ENCODE measurements at regions not wholly inside any gene's neighbourhood (a gene's known extent, or its start where the extent isn't known, plus 50 kb on each side); places are given as distances from the start of the nearest gene placed in this dataset.

GRCh38 chr12:97342130-97342529, 120.5 kb upstream of the RMST start:
- intact Hi-C loops (cut with micrococcal nuclease): no loop called here
- Mint-ChIP-seq H3K4me1 (no peaks in the 10 kb centered on the region), H3K4me3 (no peak overlapping the region), H3K36me3 (no peaks in the 10 kb centered on the region), H3K27ac (no peak overlapping the region), H3K27me3 (ENCODE audit: low read depth in 3 of 3) (peaks cover 1 to 3% (median 1%) of the 10 kb centered on the region in 3 donors), H3K9me3 (peaks cover 0 to 4% (median 0%) of the 10 kb centered on the region in 7 donors)
- Histone ChIP-seq H3K27ac (ENCODE audit: low read depth in 1 of 2, low read length in 2 of 2) (no peak overlapping the region), H3K36me3 (replicated peaks in 1 of 2; ENCODE audit: control insufficient read depth in 1 of 2, insufficient read depth in 2 of 2, low read length in 2 of 2) (no peaks in the 10 kb centered on the region), H3K4me2 (replicated peaks; ENCODE audit: extremely low read depth, low read length, poor library complexity, severe bottlenecking) (no peak overlapping the region), H3K79me2 (ENCODE audit: insufficient read depth, low read length) (no peaks in the 10 kb centered on the region), H3K9me3 (replicated peaks in 1 of 2; ENCODE audit: control insufficient read depth in 1 of 2, insufficient read depth in 1 of 2, low read length in 2 of 2) (no peaks in the 10 kb centered on the region), H3K4me3 (replicated peaks in 1 of 3; ENCODE audit: low read depth in 2 of 3, low read length in 3 of 3) (no peak overlapping the region), H2AFZ (ENCODE audit: insufficient read depth, low read depth, low read length, poor library complexity, severe bottlenecking) (no peak overlapping the region), H4K20me1 (ENCODE audit: insufficient read depth, low read length) (no peaks in the 10 kb centered on the region), H3K4me1 (ENCODE audit: control insufficient read depth in 1 of 2, insufficient read depth in 2 of 2, low read length in 2 of 2) (no peaks in the 10 kb centered on the region), H3K9ac (ENCODE audit: insufficient read depth, low read length, poor library complexity, severe bottlenecking) (no peak overlapping the region), H3K27me3 (ENCODE audit: control insufficient read depth in 2 of 2, insufficient read depth in 2 of 2, low read length in 2 of 2) (no peaks in the 10 kb centered on the region)
- no peak for TF ChIP-seq CTCF (IDR thresholded peaks at IDR 0.05)
- DNase-seq: no peak
- no CpG with 5 or more reads among the region's 1 CpG for WGBS (ENCODE audit: insufficient coverage)

- no peak for TF ChIP-seq CTCF (IDR thresholded peaks at IDR 0.05)
- Histone ChIP-seq H3K27me3 (ENCODE audit: control insufficient read depth in 2 of 2, insufficient read depth in 2 of 2, low read length in 2 of 2) (no peaks in the 10 kb centered on the region), H3K9me3 (replicated peaks in 1 of 2; ENCODE audit: control insufficient read depth in 1 of 2, insufficient read depth in 1 of 2, low read length in 2 of 2) (no peaks in the 10 kb centered on the region), H2AFZ (ENCODE audit: insufficient read depth, low read depth, low read length, poor library complexity, severe bottlenecking) (no peak overlapping the region), H3K36me3 (replicated peaks in 1 of 2; ENCODE audit: control insufficient read depth in 1 of 2, insufficient read depth in 2 of 2, low read length in 2 of 2) (no peaks in the 10 kb centered on the region), H3K9ac (ENCODE audit: insufficient read depth, low read length, poor library complexity, severe bottlenecking) (no peak overlapping the region), H3K79me2 (ENCODE audit: insufficient read depth, low read length) (no peaks in the 10 kb centered on the region), H3K27ac (ENCODE audit: low read depth in 1 of 2, low read length in 2 of 2) (no peak overlapping the region), H3K4me2 (replicated peaks; ENCODE audit: extremely low read depth, low read length, poor library complexity, severe bottlenecking) (no peak overlapping the region), H4K20me1 (ENCODE audit: insufficient read depth, low read length) (no peaks in the 10 kb centered on the region), H3K4me3 (replicated peaks in 1 of 3; ENCODE audit: low read depth in 2 of 3, low read length in 3 of 3) (no peak overlapping the region), H3K4me1 (ENCODE audit: control insufficient read depth in 1 of 2, insufficient read depth in 2 of 2, low read length in 2 of 2) (no peaks in the 10 kb centered on the region)
- Mint-ChIP-seq H3K27me3 (ENCODE audit: low read depth in 3 of 3) (peaks cover 1 to 4% (median 3%) of the 10 kb centered on the region in 3 donors), H3K4me3 (no peak overlapping the region), H3K9me3 (peaks cover 0 to 4% (median 2%) of the 10 kb centered on the region in 7 donors), H3K4me1 (no peaks in the 10 kb centered on the region), H3K27ac (no peak overlapping the region), H3K36me3 (no peaks in the 10 kb centered on the region)
- intact Hi-C loops (cut with micrococcal nuclease): no loop called here
- DNase-seq: no peak
- WGBS (ENCODE audit: insufficient coverage): no CpG with 5 or more reads among the region's 5 CpGs
Measured at GRCh38 chr12:97347956-97348355, 114.6 kb upstream of the RMST start.
